IPS-15b (cell line): ENCODE measurements at regions not wholly inside any gene's neighbourhood (a gene's known extent, or its start where the extent isn't known, plus 50 kb on each side); places are given as distances from the start of the nearest gene placed in this dataset.
"Not testable (repeated sequence)": the region's sequence is repeated elsewhere in the genome, so short reads cannot be mapped to it uniquely, and the experiment has no call there.

Experiments used
- H3K27me3 ChIP-seq: one replicate; pipeline ENCODE4 v1.6.1; 2013; ENCODE audit warnings: low read length; ENCODE audit not compliant: control insufficient read depth, insufficient read depth
- H3K36me3 ChIP-seq: one replicate; pipeline ENCODE4 v1.6.1; 2013; ENCODE audit warnings: low read length; ENCODE audit not compliant: control insufficient read depth, insufficient read depth
- H3K4me1 ChIP-seq: one replicate; pipeline ENCODE4 v1.6.1; 2013; ENCODE audit warnings: mild to moderate bottlenecking, low read length; ENCODE audit not compliant: control insufficient read depth, insufficient read depth
- H3K4me3 ChIP-seq: one replicate; pipeline ENCODE4 v1.5.1; 2013; ENCODE audit warnings: low read depth, low read length
- H3K9ac ChIP-seq: one replicate; pipeline ENCODE4 v1.6.1; 2013; ENCODE audit warnings: low read depth, mild to moderate bottlenecking, low read length
- H3K9me3 ChIP-seq: one replicate; pipeline ENCODE4 v1.6.1; 2013; ENCODE audit warnings: mild to moderate bottlenecking, low read length; ENCODE audit not compliant: control insufficient read depth, insufficient read depth

- H3K4me1 ChIP-seq: no peaks in the 10 kb centered on the region
- no peak overlapping the region for H3K9ac ChIP-seq
- no peaks in the 10 kb centered on the region for H3K9me3 ChIP-seq
- H3K4me3 ChIP-seq: no peak overlapping the region
- H3K27me3 ChIP-seq: no peaks in the 10 kb centered on the region
- no peaks in the 10 kb centered on the region for H3K36me3 ChIP-seq
These were observed 1629.0 kb downstream of the OLFM4 start for GRCh38 chr13:54657588-54657987.

GRCh38 chr13:54658771-54659170 is 1630.2 kb downstream of the OLFM4 start:
- no peaks in the 10 kb centered on the region for H3K9me3 ChIP-seq
- H3K4me3 ChIP-seq: no peak overlapping the region
- H3K27me3 ChIP-seq: no peaks in the 10 kb centered on the region
- no peaks in the 10 kb centered on the region for H3K36me3 ChIP-seq
- H3K4me1 ChIP-seq: no peaks in the 10 kb centered on the region
- H3K9ac ChIP-seq: no peak overlapping the region

GRCh38 chr13:54660277-54660676 is 1631.7 kb downstream of the OLFM4 start:
- H3K4me1 ChIP-seq: no peaks in the 10 kb centered on the region
- no peak overlapping the region for H3K4me3 ChIP-seq
- no peaks in the 10 kb centered on the region for H3K36me3 ChIP-seq
- H3K27me3 ChIP-seq: no peaks in the 10 kb centered on the region
- H3K9ac ChIP-seq: no peak overlapping the region
- H3K9me3 ChIP-seq: no peaks in the 10 kb centered on the region

- Histone ChIP-seq H3K4me3 (no peak overlapping the region), H3K4me1 (no peaks in the 10 kb centered on the region), H3K36me3 (no peaks in the 10 kb centered on the region), H3K27me3 (no peaks in the 10 kb centered on the region), H3K9ac (no peak overlapping the region), H3K9me3 (no peaks in the 10 kb centered on the region)
These were observed 1648.0 kb downstream of the OLFM4 start for GRCh38 chr13:54676526-54677113.

GRCh38 chr13:54682184-54682583 is 1653.6 kb downstream of the OLFM4 start:
- H3K27me3 ChIP-seq: no peaks in the 10 kb centered on the region
- no peaks in the 10 kb centered on the region for H3K9me3 ChIP-seq
- H3K4me1 ChIP-seq: no peaks in the 10 kb centered on the region
- no peak overlapping the region for H3K9ac ChIP-seq
- no peak overlapping the region for H3K4me3 ChIP-seq
- no peaks in the 10 kb centered on the region for H3K36me3 ChIP-seq

- Histone ChIP-seq H3K4me3 (no peak overlapping the region), H3K27me3 (no peaks in the 10 kb centered on the region), H3K36me3 (no peaks in the 10 kb centered on the region), H3K9ac (no peak overlapping the region), H3K9me3 (no peaks in the 10 kb centered on the region), H3K4me1 (no peaks in the 10 kb centered on the region)
These were observed 1658.6 kb downstream of the OLFM4 start for GRCh38 chr13:54687173-54687572.

GRCh38 chr13:54699831-54700230 is 1671.2 kb downstream of the OLFM4 start:
- peaks cover 3% of the 10 kb centered on the region for H3K36me3 ChIP-seq
- H3K27me3 ChIP-seq: no peaks in the 10 kb centered on the region
- H3K9ac ChIP-seq: no peak overlapping the region
- no peak overlapping the region for H3K4me3 ChIP-seq
- no peaks in the 10 kb centered on the region for H3K4me1 ChIP-seq
- no peaks in the 10 kb centered on the region for H3K9me3 ChIP-seq

GRCh38 chr13:54705738-54706137 is 1677.1 kb downstream of the OLFM4 start:
- H3K9me3 ChIP-seq: peaks cover 2% of the 10 kb centered on the region
- no peaks in the 10 kb centered on the region for H3K27me3 ChIP-seq
- no peaks in the 10 kb centered on the region for H3K4me1 ChIP-seq
- no peak overlapping the region for H3K4me3 ChIP-seq
- H3K36me3 ChIP-seq: no peaks in the 10 kb centered on the region
- H3K9ac ChIP-seq: no peak overlapping the region

GRCh38 chr13:54706336-54706735 is 1677.7 kb downstream of the OLFM4 start:
- Histone ChIP-seq H3K27me3 (no peaks in the 10 kb centered on the region), H3K4me3 (no peak overlapping the region), H3K36me3 (no peaks in the 10 kb centered on the region), H3K4me1 (no peaks in the 10 kb centered on the region), H3K9me3 (peaks cover 2% of the 10 kb centered on the region), H3K9ac (no peak overlapping the region)

- Histone ChIP-seq H3K4me1 (no peaks in the 10 kb centered on the region), H3K27me3 (no peaks in the 10 kb centered on the region), H3K9ac (no peak overlapping the region), H3K9me3 (peaks cover 2% of the 10 kb centered on the region), H3K4me3 (no peak overlapping the region), H3K36me3 (no peaks in the 10 kb centered on the region)
These were observed 1680.9 kb downstream of the OLFM4 start for GRCh38 chr13:54709546-54709945.

GRCh38 chr13:54733639-54734038 is 1705.0 kb downstream of the OLFM4 start:
- H3K4me1 ChIP-seq: no peaks in the 10 kb centered on the region
- H3K4me3 ChIP-seq: no peak overlapping the region
- no peaks in the 10 kb centered on the region for H3K27me3 ChIP-seq
- H3K36me3 ChIP-seq: no peaks in the 10 kb centered on the region
- no peak overlapping the region for H3K9ac ChIP-seq
- no peaks in the 10 kb centered on the region for H3K9me3 ChIP-seq

- H3K4me3 ChIP-seq, H3K9ac ChIP-seq, H3K27me3 ChIP-seq: not testable (repeated sequence)
These were observed 1708.6 kb downstream of the OLFM4 start for GRCh38 chr13:54737211-54737610.

More at GRCh38 chr13:54737211-54737610, 1708.6 kb downstream of the OLFM4 start:
- H3K9me3 ChIP-seq, H3K4me1 ChIP-seq, H3K36me3 ChIP-seq: not testable (repeated sequence)
